HuH-7.5 (cell line): ENCODE measurements at regions not wholly inside any gene's neighbourhood (a gene's known extent, or its start where the extent isn't known, plus 50 kb on each side); places are given as distances from the start of the nearest gene placed in this dataset.

Source experiments
- DNase-seq: peaks from one replicate; pipeline ENCODE4 v3.0.0; 2011; ENCODE audit warnings: low spot score

GRCh38 chr4:81881855-81882621, 410.3 kb upstream of the RASGEF1B start:
- no peak for DNase-seq

GRCh38 chr4:81876106-81876505, 404.4 kb upstream of the RASGEF1B start:
- no peak for DNase-seq

- DNase-seq = no peak
These were observed 403.2 kb upstream of the RASGEF1B start for GRCh38 chr4:81874661-81875515.

- DNase-seq = no peak
These were observed 398.6 kb upstream of the RASGEF1B start for GRCh38 chr4:81870275-81870674.

- no peak for DNase-seq
These were observed 388.4 kb upstream of the RASGEF1B start for GRCh38 chr4:81860111-81860510.

GRCh38 chr4:81854406-81854805, 382.7 kb upstream of the RASGEF1B start:
- DNase-seq = no peak

GRCh38 chr4:81852031-81852715, 380.5 kb upstream of the RASGEF1B start:
- DNase-seq = no peak

- DNase-seq = no peak
These were observed 379.0 kb upstream of the RASGEF1B start for GRCh38 chr4:81850701-81851100.

GRCh38 chr4:81845761-81846160, 374.1 kb upstream of the RASGEF1B start:
- no peak for DNase-seq

- no peak for DNase-seq
These were observed 373.6 kb upstream of the RASGEF1B start for GRCh38 chr4:81845273-81845672.

GRCh38 chr4:81844717-81845116, 373.0 kb upstream of the RASGEF1B start:
- DNase-seq = peak; percentile 35

- no peak for DNase-seq
These were observed 367.8 kb upstream of the RASGEF1B start for GRCh38 chr4:81839347-81840042.

GRCh38 chr4:81838586-81838985, 366.9 kb upstream of the RASGEF1B start:
- no peak for DNase-seq

GRCh38 chr4:81836716-81837115, 365.0 kb upstream of the RASGEF1B start:
- no peak for DNase-seq

- no peak for DNase-seq
These were observed 361.9 kb upstream of the RASGEF1B start for GRCh38 chr4:81833576-81833975.

GRCh38 chr4:81828991-81829390, 357.3 kb upstream of the RASGEF1B start:
- no peak for DNase-seq

- DNase-seq = no peak
These were observed 356.0 kb upstream of the RASGEF1B start for GRCh38 chr4:81827577-81828202.

GRCh38 chr4:81826817-81827424, 355.2 kb upstream of the RASGEF1B start:
- no peak for DNase-seq

- DNase-seq = no peak
These were observed 354.6 kb upstream of the RASGEF1B start for GRCh38 chr4:81826335-81826734.

- DNase-seq = no peak
These were observed 346.7 kb upstream of the RASGEF1B start for GRCh38 chr4:81818385-81818920.
